Hepatocyte (in vitro differentiated cells): ENCODE measurements at regions not wholly inside any gene's neighbourhood (a gene's known extent, or its start where the extent isn't known, plus 50 kb on each side); places are given as distances from the start of the nearest gene placed in this dataset.
"Not testable (repeated sequence)": the region's sequence is repeated elsewhere in the genome, so short reads cannot be mapped to it uniquely, and the experiment has no call there.

ENCODE experiments used
- EZH2 ChIP-seq: fragments of 200-600 bp; sonication (generic); IDR thresholded peaks from 2 replicates; pipeline ENCODE4 v1.6.1; 2016; ENCODE audit warnings: antibody characterized with exemption, mild to moderate bottlenecking, borderline replicate concordance
- EZH2phosphoT487 ChIP-seq: fragments of 200-600 bp; sonication (generic); IDR thresholded peaks from one replicate; pipeline ENCODE4 v1.6.1; 2018; ENCODE audit warnings: antibody characterized with exemption, mild to moderate bottlenecking, low read depth, moderate library complexity; ENCODE audit not compliant: unreplicated experiment, severe bottlenecking
- TF ChIP-seq, protein P1 (sequence below): fragments of 200-600 bp; sonication (generic); IDR thresholded peaks from 2 replicates; pipeline ENCODE4 v1.5.1; 2016; ENCODE audit warnings: antibody characterized with exemption, mild to moderate bottlenecking; ENCODE audit not compliant: poor library complexity

GRCh38 chr7:159309214-159309613 is 164.5 kb upstream of the VIPR2 start:
- TF ChIP-seq, protein P1, sequence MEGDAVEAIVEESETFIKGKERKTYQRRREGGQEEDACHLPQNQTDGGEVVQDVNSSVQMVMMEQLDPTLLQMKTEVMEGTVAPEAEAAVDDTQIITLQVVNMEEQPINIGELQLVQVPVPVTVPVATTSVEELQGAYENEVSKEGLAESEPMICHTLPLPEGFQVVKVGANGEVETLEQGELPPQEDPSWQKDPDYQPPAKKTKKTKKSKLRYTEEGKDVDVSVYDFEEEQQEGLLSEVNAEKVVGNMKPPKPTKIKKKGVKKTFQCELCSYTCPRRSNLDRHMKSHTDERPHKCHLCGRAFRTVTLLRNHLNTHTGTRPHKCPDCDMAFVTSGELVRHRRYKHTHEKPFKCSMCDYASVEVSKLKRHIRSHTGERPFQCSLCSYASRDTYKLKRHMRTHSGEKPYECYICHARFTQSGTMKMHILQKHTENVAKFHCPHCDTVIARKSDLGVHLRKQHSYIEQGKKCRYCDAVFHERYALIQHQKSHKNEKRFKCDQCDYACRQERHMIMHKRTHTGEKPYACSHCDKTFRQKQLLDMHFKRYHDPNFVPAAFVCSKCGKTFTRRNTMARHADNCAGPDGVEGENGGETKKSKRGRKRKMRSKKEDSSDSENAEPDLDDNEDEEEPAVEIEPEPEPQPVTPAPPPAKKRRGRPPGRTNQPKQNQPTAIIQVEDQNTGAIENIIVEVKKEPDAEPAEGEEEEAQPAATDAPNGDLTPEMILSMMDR: not testable (repeated sequence)
- TF ChIP-seq EZH2, EZH2phosphoT487: not testable (repeated sequence)
